GM23248 (cell line): ENCODE measurements at regions not wholly inside any gene's neighbourhood (a gene's known extent, or its start where the extent isn't known, plus 50 kb on each side); places are given as distances from the start of the nearest gene placed in this dataset.

Source experiments
- EZH2 ChIP-seq: fragments of 200-600 bp; sonication (generic); IDR thresholded peaks from 2 replicates; pipeline ENCODE4 v1.6.1; 2018; ENCODE audit warnings: antibody characterized with exemption, mild to moderate bottlenecking; ENCODE audit not compliant: insufficient read depth, poor library complexity, severe bottlenecking
- EZH2phosphoT487 ChIP-seq: fragments of 200-600 bp; sonication (generic); IDR thresholded peaks from 2 replicates; pipeline ENCODE4 v1.6.1; 2018; ENCODE audit warnings: antibody characterized with exemption, moderate library complexity, mild to moderate bottlenecking, low read depth; ENCODE audit not compliant: insufficient read depth

DNA sequence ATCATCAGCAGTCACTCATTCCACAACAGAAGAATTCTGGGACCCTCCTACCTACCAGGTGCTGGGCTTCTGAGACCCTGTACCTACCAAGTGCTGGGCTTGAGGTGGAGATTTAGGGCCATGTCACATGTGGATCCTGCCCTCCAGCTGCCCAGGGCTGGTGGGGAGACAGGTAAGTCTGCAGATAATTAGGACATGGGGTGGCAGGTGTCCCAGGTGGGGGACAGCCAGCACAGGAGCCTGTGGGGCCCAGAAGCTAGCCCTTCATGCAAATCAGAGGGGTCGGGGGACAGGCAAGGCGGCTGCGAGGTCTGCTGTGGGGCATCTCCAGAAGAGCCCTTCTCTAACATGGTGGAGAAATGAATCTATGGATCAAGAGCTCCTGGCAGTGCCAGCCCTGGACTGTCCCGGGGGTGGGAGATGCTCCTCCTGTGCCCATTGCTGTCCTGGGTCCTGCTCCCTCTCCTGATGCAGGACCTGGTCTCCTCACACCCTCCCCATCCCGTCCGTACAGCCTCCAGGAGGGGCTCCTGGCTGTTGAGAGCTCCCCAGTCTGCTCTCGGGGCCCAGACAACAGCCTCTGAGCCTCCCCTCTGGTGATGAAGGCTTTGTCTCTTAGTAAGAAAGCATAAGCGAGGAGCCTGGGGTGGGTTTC, 106.3 kb upstream of the GLI2 start:
- TF ChIP-seq EZH2: no peak
- TF ChIP-seq EZH2phosphoT487: no peak
